HCT116 (cell line): ENCODE measurements at regions not wholly inside any gene's neighbourhood (a gene's known extent, or its start where the extent isn't known, plus 50 kb on each side); places are given as distances from the start of the nearest gene placed in this dataset.

Source experiments
- EZH2 ChIP-seq: fragments of 200-600 bp; sonication (generic); IDR thresholded peaks from 2 replicates; pipeline ENCODE4 v1.6.1; 2017; ENCODE audit warnings: antibody characterized with exemption, mixed run types
- EZH2phosphoT487 ChIP-seq: fragments of 200-600 bp; IDR thresholded peaks from 2 replicates; pipeline ENCODE4 v1.6.1; 2018; ENCODE audit warnings: antibody characterized with exemption, borderline replicate concordance
- POLR2A ChIP-seq: IDR thresholded peaks from 2 replicates; pipeline ENCODE4 v1.7.0; 2011; ENCODE audit warnings: borderline replicate concordance; ENCODE audit not compliant: insufficient read depth, insufficient read length; ENCODE audit errors: extremely low read depth
- POLR2AphosphoS5 ChIP-seq: IDR thresholded peaks from 2 replicates; pipeline ENCODE4 v1.6.1; 2011; ENCODE audit warnings: mild to moderate bottlenecking, low read depth, low read length, moderate library complexity
- RAD21 ChIP-seq: IDR thresholded peaks from 2 replicates; pipeline ENCODE4 v1.6.1; 2012; ENCODE audit warnings: low read depth, mild to moderate bottlenecking
- SIN3A ChIP-seq: IDR thresholded peaks from 2 replicates; pipeline ENCODE4 v1.6.1; 2012; ENCODE audit warnings: low read depth
- SP1 ChIP-seq: IDR thresholded peaks from 2 replicates; pipeline ENCODE4 v1.6.1; 2012; ENCODE audit warnings: low read depth
- YY1 ChIP-seq: IDR thresholded peaks from 2 replicates; pipeline ENCODE4 v1.6.1; 2011; ENCODE audit warnings: low read length, low read depth, moderate library complexity, mild to moderate bottlenecking; ENCODE audit not compliant: insufficient replicate concordance; ENCODE audit errors: extremely low read depth
- ZBTB33 ChIP-seq: IDR thresholded peaks from 2 replicates; pipeline ENCODE4 v1.6.1; 2011; ENCODE audit warnings: mild to moderate bottlenecking, low read length, moderate library complexity; ENCODE audit not compliant: insufficient replicate concordance; ENCODE audit errors: extremely low read depth
- TF ChIP-seq, protein P1 (sequence below), 3 experiments: fragments of 200-600 bp in 1 of 3; sonication (generic) in 1 of 3; IDR thresholded peaks in 2 of 3; conservative IDR thresholded peaks in 1 of 3; 2 replicates each; pipeline ENCODE4 v1.5.1; 2012 to 2017; ENCODE audit warnings: low read depth in 2 of 3, low read length in 2 of 3, antibody characterized with exemption in 1 of 3, borderline replicate concordance in 1 of 3, control low read depth in 1 of 3, mild to moderate bottlenecking in 1 of 3, mixed read lengths in 1 of 3, mixed run types in 1 of 3, moderate library complexity in 1 of 3; ENCODE audit not compliant: insufficient read depth in 1 of 3

DNA sequence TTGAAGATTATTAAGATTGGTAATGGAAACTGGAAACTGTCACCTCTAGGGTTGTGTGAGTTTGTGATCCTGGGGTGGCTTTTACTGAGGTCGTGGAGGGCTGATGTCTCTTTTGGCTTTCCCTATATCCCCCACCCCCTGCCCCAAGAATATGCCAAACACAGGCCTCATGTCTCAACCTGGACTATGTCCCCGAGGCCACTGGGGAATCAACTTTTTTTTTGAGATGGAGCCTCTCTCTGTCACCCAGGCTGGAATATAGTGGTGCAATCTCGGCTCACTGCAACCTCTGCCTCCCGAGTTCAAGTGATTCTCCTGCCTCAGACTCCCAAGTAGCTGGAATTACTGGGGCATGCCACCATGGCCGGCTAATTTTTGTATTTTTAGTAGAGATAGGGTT lies 83.3 kb upstream of the RALGAPA2 start:
- TF ChIP-seq ZBTB33 (no peak), SIN3A (no peak), SP1 (no peak), RAD21 (no peak), POLR2AphosphoS5 (no peak), EZH2 (no peak), YY1 (no peak), POLR2A (no peak), EZH2phosphoT487 (no peak)
- TF ChIP-seq, protein P1, sequence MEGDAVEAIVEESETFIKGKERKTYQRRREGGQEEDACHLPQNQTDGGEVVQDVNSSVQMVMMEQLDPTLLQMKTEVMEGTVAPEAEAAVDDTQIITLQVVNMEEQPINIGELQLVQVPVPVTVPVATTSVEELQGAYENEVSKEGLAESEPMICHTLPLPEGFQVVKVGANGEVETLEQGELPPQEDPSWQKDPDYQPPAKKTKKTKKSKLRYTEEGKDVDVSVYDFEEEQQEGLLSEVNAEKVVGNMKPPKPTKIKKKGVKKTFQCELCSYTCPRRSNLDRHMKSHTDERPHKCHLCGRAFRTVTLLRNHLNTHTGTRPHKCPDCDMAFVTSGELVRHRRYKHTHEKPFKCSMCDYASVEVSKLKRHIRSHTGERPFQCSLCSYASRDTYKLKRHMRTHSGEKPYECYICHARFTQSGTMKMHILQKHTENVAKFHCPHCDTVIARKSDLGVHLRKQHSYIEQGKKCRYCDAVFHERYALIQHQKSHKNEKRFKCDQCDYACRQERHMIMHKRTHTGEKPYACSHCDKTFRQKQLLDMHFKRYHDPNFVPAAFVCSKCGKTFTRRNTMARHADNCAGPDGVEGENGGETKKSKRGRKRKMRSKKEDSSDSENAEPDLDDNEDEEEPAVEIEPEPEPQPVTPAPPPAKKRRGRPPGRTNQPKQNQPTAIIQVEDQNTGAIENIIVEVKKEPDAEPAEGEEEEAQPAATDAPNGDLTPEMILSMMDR (IDR thresholded peaks at IDR 0.05 in 2 of 3, conservative IDR thresholded peaks at IDR 0.05 in 1 of 3; ENCODE audit: borderline replicate concordance in 1 of 3, insufficient read depth in 1 of 3, low read depth in 2 of 3, low read length in 2 of 3): no peak
